Esophagus muscularis mucosa (tissue), 4 donors: ENCODE measurements at regions not wholly inside any gene's neighbourhood (a gene's known extent, or its start where the extent isn't known, plus 50 kb on each side); places are given as distances from the start of the nearest gene placed in this dataset.
"Not testable (repeated sequence)": the region's sequence is repeated elsewhere in the genome, so short reads cannot be mapped to it uniquely, and the experiment has no call there.

Source experiments
- DNase-seq: peaks from one replicate; pipeline ENCODE4 v3.0.0-alpha.2; 2017; ENCODE audit errors: extremely low spot score
- H3K27ac ChIP-seq, 4 donors: fragments of 200-600 bp; sonication (generic); replicated peaks in 1 of 4; 1 replicate in 3 of 4; 2 replicates in 1 of 4; pipeline ENCODE4 v1.5.1; 2016 to 2019; ENCODE audit warnings: mild to moderate bottlenecking in 1 of 4
- H3K27me3 ChIP-seq, 4 donors: fragments of 200-600 bp; sonication (generic); one replicate each; pipeline versions ENCODE4 v1.5.1 to v1.6.0; 2016 to 2019
- H3K36me3 ChIP-seq, 4 donors: fragments of 200-600 bp; sonication (generic); one replicate each; pipeline ENCODE4 v1.5.1; 2016 to 2019
- H3K4me1 ChIP-seq, 4 donors: fragments of 200-600 bp; sonication (generic); one replicate each; pipeline ENCODE4 v1.5.1; 2016 to 2019
- H3K4me3 ChIP-seq, 4 donors: fragments of 200-600 bp; sonication (generic); 1 replicate in 2 of 4; 2 replicates in 2 of 4; pipeline ENCODE4 v1.5.1; 2016 to 2019; ENCODE audit warnings: mild to moderate bottlenecking in 4 of 4, moderate library complexity in 1 of 4
- H3K9me3 ChIP-seq, 4 donors: fragments of 200-600 bp; sonication (generic); 1 replicate in 3 of 4; 2 replicates in 1 of 4; pipeline ENCODE4 v1.5.1; 2016 to 2019
- CTCF ChIP-seq, 3 experiments: fragments of 200-600 bp in 2 of 3; fragments of 450-650 bp in 1 of 3; sonication (generic) in 2 of 3; IDR thresholded peaks; one replicate each; pipeline ENCODE4 v1.5.1; 2017 to 2019; ENCODE audit warnings: antibody characterized with exemption in 3 of 3, mild to moderate bottlenecking in 2 of 3, moderate library complexity in 1 of 3
- EP300 ChIP-seq: sonication (generic); formaldehyde crosslinking; IDR thresholded peaks from one replicate; pipeline ENCODE4 v1.6.1; 2017; ENCODE audit warnings: antibody characterized with exemption
- POLR2A ChIP-seq: fragments of 450-650 bp; IDR thresholded peaks from one replicate; pipeline ENCODE4 v1.6.1; 2017; ENCODE audit warnings: antibody characterized with exemption, moderate library complexity, mild to moderate bottlenecking, low read depth
- POLR2AphosphoS5 ChIP-seq, 2 donors: sonication (generic); formaldehyde crosslinking; IDR thresholded peaks; one replicate each; pipeline ENCODE4 v1.6.1; 2017; ENCODE audit warnings: antibody characterized with exemption in 2 of 2
- WGBS: methylation state at CpG from one replicate; pipeline ENCODE4 v1.1.5; 2018; 5-methylcytosine and 5-hydroxymethylcytosine counted together
- intact Hi-C: fragments of 100-400 bp; cut with DNase I; formaldehyde crosslinking; loops from one replicate; pipeline ENCODE4 v1.15.1; 2023

GRCh38 chr7:142568435-142569097 lies 180.7 kb upstream of the PRSS1 start:
- DNase-seq: no peak
- Histone ChIP-seq H3K4me1 (no peaks in the 10 kb centered on the region), H3K27ac (no peak overlapping the region), H3K36me3 (no peaks in the 10 kb centered on the region), H3K4me3 (no peak overlapping the region), H3K27me3 (peaks cover 0 to 26% (median 0%) of the 10 kb centered on the region in 4 donors), H3K9me3 (no peaks in the 10 kb centered on the region)
- TF ChIP-seq POLR2A (no peak), POLR2AphosphoS5 (IDR thresholded peaks at IDR 0.05) (no peak), EP300 (no peak), CTCF (IDR thresholded peaks at IDR 0.05) (no peak)
- intact Hi-C loops: no loop called here
- WGBS: 69% methylated on average over 5 of the region's 5 CpGs

GRCh38 chr7:142567201-142568075 lies 181.8 kb upstream of the PRSS1 start:
- Histone ChIP-seq H3K4me3 (no peak overlapping the region), H3K36me3 (no peaks in the 10 kb centered on the region), H3K27ac (no peak overlapping the region), H3K9me3 (no peaks in the 10 kb centered on the region), H3K4me1 (no peaks in the 10 kb centered on the region), H3K27me3 (peaks cover 0 to 29% (median 0%) of the 10 kb centered on the region in 4 donors)
- intact Hi-C loops: no loop called here
- WGBS: 79% methylated on average over 22 of the region's 22 CpGs
- TF ChIP-seq EP300: no peak
- no peak for TF ChIP-seq POLR2A
- no peak for TF ChIP-seq CTCF (IDR thresholded peaks at IDR 0.05)
- no peak for TF ChIP-seq POLR2AphosphoS5 (IDR thresholded peaks at IDR 0.05)
- DNase-seq: no peak

- TF ChIP-seq EP300: no peak
- TF ChIP-seq POLR2A: no peak
- TF ChIP-seq POLR2AphosphoS5 (IDR thresholded peaks at IDR 0.05): no peak
- TF ChIP-seq CTCF (IDR thresholded peaks at IDR 0.05): no peak
- Histone ChIP-seq H3K4me3 (no peak overlapping the region), H3K27ac (no peak overlapping the region), H3K4me1 (no peaks in the 10 kb centered on the region), H3K9me3 (no peaks in the 10 kb centered on the region), H3K27me3 (peaks cover 0 to 29% (median 0%) of the 10 kb centered on the region in 4 donors), H3K36me3 (no peaks in the 10 kb centered on the region)
- 75% methylated on average over 5 of the region's 5 CpGs for WGBS
- no peak for DNase-seq
- intact Hi-C loops: no loop called here
Measured at GRCh38 chr7:142566271-142566670, 183.0 kb upstream of the PRSS1 start.

GRCh38 chr7:142564125-142564524 lies 185.1 kb upstream of the PRSS1 start:
- H3K36me3 ChIP-seq, intact Hi-C loops, H3K4me1 ChIP-seq, H3K9me3 ChIP-seq, H3K27ac ChIP-seq, DNase-seq, H3K4me3 ChIP-seq: not testable (repeated sequence)
- 20% methylated on average over 1 of the region's 3 CpGs for WGBS
- H3K27me3 ChIP-seq: peaks cover 0 to 13% (median 0%) of the 10 kb centered on the region in 4 donors

- WGBS: 100% methylated on average over 1 of the region's 1 CpG
- no peak for TF ChIP-seq POLR2AphosphoS5 (IDR thresholded peaks at IDR 0.05)
- TF ChIP-seq EP300: no peak
- no peak for TF ChIP-seq POLR2A
- TF ChIP-seq CTCF (IDR thresholded peaks at IDR 0.05): no peak
- intact Hi-C loops: no loop called here
- Histone ChIP-seq H3K4me1 (no peaks in the 10 kb centered on the region), H3K4me3 (no peak overlapping the region), H3K27me3 (peaks cover 0 to 13% (median 0%) of the 10 kb centered on the region in 4 donors), H3K36me3 (no peaks in the 10 kb centered on the region), H3K27ac (no peak overlapping the region), H3K9me3 (no peaks in the 10 kb centered on the region)
- no peak for DNase-seq
Measured at GRCh38 chr7:142563470-142563869, 185.8 kb upstream of the PRSS1 start.
